Osteocyte (in vitro differentiated cells): ENCODE measurements at regions not wholly inside any gene's neighbourhood (a gene's known extent, or its start where the extent isn't known, plus 50 kb on each side); places are given as distances from the start of the nearest gene placed in this dataset.

Experiments used
- DNase-seq: peaks from one replicate; pipeline ENCODE4 v3.0.0; 2021; ENCODE audit warnings: mixed read lengths; ENCODE audit not compliant: unreplicated experiment; ENCODE audit errors: extremely low spot score
- H3K27ac Mint-ChIP-seq: one replicate; pipeline ENCODE4 v1.8.0; 2021; ENCODE audit warnings: mild to moderate bottlenecking, mixed read lengths; ENCODE audit not compliant: unreplicated experiment
- H3K27me3 Mint-ChIP-seq: one replicate; pipeline ENCODE4 v1.8.0; 2021; ENCODE audit warnings: mixed read lengths; ENCODE audit not compliant: unreplicated experiment
- H3K36me3 Mint-ChIP-seq: one replicate; pipeline ENCODE4 v1.8.0; 2021; ENCODE audit warnings: mixed read lengths; ENCODE audit not compliant: unreplicated experiment
- H3K4me1 Mint-ChIP-seq: one replicate; pipeline ENCODE4 v1.8.0; 2021; ENCODE audit warnings: mixed read lengths; ENCODE audit not compliant: unreplicated experiment
- H3K4me3 Mint-ChIP-seq: one replicate; pipeline ENCODE4 v1.8.0; 2021; ENCODE audit warnings: mild to moderate bottlenecking, moderate library complexity, mixed read lengths; ENCODE audit not compliant: unreplicated experiment
- H3K9me3 Mint-ChIP-seq: one replicate; pipeline ENCODE4 v1.8.0; 2021; ENCODE audit warnings: mixed read lengths; ENCODE audit not compliant: unreplicated experiment
- TF ChIP-seq, protein P1 (sequence below): fragments of 200-600 bp; sonication (generic); IDR thresholded peaks from 2 replicates; pipeline ENCODE4 v1.5.0; 2021; ENCODE audit warnings: antibody characterized with exemption, mild to moderate bottlenecking, moderate library complexity

DNA sequence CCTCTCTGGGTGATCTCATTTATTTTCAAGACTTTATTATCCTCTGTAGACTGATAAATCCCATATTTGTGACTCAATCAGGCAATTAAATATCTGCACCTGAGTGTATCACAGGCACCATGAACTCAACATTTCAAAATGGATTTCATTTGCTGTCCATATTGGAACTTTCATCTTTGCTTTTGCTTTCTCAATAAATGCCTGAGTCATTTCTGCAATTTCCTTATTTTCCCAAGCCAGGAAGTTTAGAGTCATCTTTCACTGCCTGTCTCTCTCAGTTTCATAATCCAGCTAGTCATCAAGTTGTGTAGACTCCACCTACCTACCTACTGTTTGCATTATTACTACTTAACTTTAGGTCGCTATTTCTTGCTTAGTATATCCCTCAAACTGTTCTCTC, 540.9 kb downstream of the LMO4 start:
- H3K27me3 Mint-ChIP-seq = no peaks in the 10 kb centered on the region
- no peak for DNase-seq

DNA sequence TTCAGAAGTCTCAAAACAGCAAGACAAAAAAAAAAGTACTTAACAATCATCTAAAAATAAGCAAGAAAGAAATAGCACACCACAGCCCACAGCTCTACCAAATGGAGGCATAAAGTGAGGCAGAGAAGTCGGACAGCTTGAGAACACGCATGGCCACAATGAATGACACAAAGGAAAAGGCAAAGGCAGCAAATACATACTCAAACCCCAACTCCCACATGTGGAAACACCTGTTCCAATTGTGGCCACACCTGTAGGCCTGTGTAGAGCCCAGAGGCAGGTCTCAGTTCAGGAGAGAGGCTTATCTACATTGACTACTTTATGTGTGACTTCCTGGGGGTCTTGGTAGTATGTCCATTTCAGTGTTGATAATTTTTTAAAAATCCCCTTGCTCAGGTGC, 543.5 kb downstream of the LMO4 start:
- no peak for DNase-seq
- Mint-ChIP-seq H3K4me3 (no peak overlapping the region), H3K4me1 (no peaks in the 10 kb centered on the region), H3K27ac (no peak overlapping the region), H3K27me3 (no peaks in the 10 kb centered on the region), H3K9me3 (no peaks in the 10 kb centered on the region), H3K36me3 (no peaks in the 10 kb centered on the region)
- TF ChIP-seq, protein P1, sequence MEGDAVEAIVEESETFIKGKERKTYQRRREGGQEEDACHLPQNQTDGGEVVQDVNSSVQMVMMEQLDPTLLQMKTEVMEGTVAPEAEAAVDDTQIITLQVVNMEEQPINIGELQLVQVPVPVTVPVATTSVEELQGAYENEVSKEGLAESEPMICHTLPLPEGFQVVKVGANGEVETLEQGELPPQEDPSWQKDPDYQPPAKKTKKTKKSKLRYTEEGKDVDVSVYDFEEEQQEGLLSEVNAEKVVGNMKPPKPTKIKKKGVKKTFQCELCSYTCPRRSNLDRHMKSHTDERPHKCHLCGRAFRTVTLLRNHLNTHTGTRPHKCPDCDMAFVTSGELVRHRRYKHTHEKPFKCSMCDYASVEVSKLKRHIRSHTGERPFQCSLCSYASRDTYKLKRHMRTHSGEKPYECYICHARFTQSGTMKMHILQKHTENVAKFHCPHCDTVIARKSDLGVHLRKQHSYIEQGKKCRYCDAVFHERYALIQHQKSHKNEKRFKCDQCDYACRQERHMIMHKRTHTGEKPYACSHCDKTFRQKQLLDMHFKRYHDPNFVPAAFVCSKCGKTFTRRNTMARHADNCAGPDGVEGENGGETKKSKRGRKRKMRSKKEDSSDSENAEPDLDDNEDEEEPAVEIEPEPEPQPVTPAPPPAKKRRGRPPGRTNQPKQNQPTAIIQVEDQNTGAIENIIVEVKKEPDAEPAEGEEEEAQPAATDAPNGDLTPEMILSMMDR = no peak

More for the DNA sequence above, 540.9 kb downstream of the LMO4 start:
- TF ChIP-seq, protein P1 = no peak
- no peak overlapping the region for H3K4me3 Mint-ChIP-seq
- peaks cover 5% of the 10 kb centered on the region for H3K9me3 Mint-ChIP-seq
- no peak overlapping the region for H3K27ac Mint-ChIP-seq
- no peaks in the 10 kb centered on the region for H3K36me3 Mint-ChIP-seq
- H3K4me1 Mint-ChIP-seq = no peaks in the 10 kb centered on the region

DNA sequence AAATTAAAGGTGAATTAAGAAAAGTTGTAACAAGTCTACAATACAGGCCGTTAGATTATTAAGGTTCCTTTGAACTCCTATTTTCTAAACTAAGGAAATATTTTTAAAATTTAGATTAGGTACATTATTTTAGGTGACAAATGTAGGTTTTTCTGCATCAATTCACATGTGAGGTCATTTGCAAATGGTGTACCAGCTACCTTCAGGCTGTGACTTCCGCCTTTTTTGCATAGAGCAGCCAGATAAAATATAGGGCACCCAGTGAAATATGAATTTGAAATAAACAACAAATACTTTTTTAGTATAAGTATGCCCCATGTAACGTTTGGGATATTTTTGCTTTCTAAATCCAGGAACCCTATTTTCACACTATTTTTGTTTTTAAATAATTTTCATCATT, 544.0 kb downstream of the LMO4 start:
- Mint-ChIP-seq H3K27ac (no peak overlapping the region), H3K36me3 (no peaks in the 10 kb centered on the region), H3K9me3 (no peaks in the 10 kb centered on the region), H3K4me1 (no peaks in the 10 kb centered on the region), H3K4me3 (no peak overlapping the region), H3K27me3 (no peaks in the 10 kb centered on the region)
- DNase-seq = no peak
- TF ChIP-seq, protein P1 = no peak

DNA sequence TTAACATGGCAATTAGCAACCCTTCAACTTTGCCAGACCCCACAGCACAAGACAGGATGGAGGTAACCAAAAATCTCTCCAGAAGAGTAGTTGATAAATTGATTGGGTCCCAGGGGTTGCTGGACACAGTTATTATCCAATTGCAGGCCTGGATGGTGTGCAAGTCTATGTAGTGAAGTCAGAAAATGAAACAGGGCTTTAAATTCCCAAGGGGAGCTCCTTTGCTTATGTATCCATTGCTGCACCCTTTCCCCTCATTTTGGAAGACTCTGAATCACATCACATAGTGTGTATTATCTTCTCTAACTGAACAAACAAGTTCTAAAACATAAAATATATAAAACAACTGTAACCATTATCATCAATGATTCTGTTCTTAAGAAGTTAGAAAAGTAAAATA, 550.2 kb downstream of the LMO4 start:
- TF ChIP-seq, protein P1 = no peak
- DNase-seq = no peak
- no peak overlapping the region for H3K4me3 Mint-ChIP-seq
- H3K9me3 Mint-ChIP-seq = no peaks in the 10 kb centered on the region
- no peaks in the 10 kb centered on the region for H3K27me3 Mint-ChIP-seq
- peaks cover 2% of the 10 kb centered on the region for H3K4me1 Mint-ChIP-seq
- no peaks in the 10 kb centered on the region for H3K36me3 Mint-ChIP-seq
- no peak overlapping the region for H3K27ac Mint-ChIP-seq

DNA sequence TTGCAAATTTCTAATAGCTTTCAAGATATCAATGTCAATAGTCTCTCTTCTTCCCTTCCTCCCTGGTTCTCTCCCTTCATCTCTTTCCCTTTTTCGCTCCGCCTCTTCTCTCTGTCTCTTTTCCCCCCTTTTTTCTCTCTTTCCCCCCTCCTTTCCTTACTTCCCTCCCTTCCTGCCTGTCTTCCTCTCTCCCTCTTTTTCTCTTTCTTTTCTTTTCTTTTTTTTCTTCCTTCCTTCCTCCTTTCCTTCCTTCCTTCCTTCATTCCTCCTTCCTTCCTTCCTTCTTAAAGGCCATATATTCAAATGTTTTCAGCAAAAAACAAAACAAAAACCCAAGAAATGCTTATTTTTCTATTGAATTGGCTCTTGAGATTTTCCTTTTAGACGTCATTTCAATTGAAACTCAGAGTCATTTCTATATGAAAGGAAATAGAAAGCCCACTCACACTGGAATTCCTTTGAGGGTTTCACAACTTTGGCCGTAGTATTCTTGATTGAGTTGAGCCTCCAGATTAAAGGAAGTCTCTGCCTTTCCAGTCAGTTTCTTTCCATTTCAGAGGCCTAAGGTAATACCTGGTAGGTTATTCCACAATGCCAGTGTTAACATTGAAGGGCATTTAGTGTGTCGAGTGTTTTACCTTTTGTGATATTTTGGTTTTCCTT, 551.5 kb downstream of the LMO4 start:
- no peak overlapping the region for H3K27ac Mint-ChIP-seq
- H3K27me3 Mint-ChIP-seq = no peaks in the 10 kb centered on the region
- no peak for DNase-seq
- TF ChIP-seq, protein P1 = no peak
- H3K4me1 Mint-ChIP-seq = peaks cover 2% of the 10 kb centered on the region
- H3K4me3 Mint-ChIP-seq = no peak overlapping the region
- no peaks in the 10 kb centered on the region for H3K9me3 Mint-ChIP-seq
- H3K36me3 Mint-ChIP-seq = no peaks in the 10 kb centered on the region
